ENCODE measurements at regions not wholly inside any gene's neighbourhood (a gene's known extent, or its start where the extent isn't known, plus 50 kb on each side); places are given as distances from the start of the nearest gene placed in this dataset.
"Not testable (repeated sequence)": the region's sequence is repeated elsewhere in the genome, so short reads cannot be mapped to it uniquely, and the experiment has no call there.

DNA sequence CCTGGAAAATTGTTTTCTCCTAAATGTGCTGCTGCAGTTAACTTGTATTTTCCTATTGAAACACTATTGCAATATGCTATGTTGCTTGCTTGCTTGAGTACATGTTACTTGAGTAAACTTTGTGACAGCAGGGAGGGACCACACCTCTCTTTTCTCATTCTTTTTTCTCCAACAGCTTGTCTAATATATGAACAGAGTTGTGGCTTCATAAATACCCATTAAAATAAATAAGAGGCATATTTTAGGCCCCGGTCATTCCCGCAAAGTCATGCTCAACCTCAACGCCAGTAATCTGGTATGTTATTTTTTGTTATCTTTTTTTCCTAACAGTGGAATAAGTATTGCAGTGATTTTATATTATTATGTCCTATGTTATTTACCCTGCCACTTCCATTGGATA is 2408.6 kb downstream of the ARAP2 start:
- TF ChIP-seq, protein P1, sequence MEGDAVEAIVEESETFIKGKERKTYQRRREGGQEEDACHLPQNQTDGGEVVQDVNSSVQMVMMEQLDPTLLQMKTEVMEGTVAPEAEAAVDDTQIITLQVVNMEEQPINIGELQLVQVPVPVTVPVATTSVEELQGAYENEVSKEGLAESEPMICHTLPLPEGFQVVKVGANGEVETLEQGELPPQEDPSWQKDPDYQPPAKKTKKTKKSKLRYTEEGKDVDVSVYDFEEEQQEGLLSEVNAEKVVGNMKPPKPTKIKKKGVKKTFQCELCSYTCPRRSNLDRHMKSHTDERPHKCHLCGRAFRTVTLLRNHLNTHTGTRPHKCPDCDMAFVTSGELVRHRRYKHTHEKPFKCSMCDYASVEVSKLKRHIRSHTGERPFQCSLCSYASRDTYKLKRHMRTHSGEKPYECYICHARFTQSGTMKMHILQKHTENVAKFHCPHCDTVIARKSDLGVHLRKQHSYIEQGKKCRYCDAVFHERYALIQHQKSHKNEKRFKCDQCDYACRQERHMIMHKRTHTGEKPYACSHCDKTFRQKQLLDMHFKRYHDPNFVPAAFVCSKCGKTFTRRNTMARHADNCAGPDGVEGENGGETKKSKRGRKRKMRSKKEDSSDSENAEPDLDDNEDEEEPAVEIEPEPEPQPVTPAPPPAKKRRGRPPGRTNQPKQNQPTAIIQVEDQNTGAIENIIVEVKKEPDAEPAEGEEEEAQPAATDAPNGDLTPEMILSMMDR (conservative IDR thresholded peaks at IDR 0.05; ENCODE audit: low read depth, low read length), result not testable (repeated sequence)
- not testable (repeated sequence) for TF ChIP-seq EZH2 (IDR thresholded peaks at IDR 0.05; ENCODE audit: low read length, unreplicated experiment)
